HG03520 (cell line): ENCODE measurements at regions not wholly inside any gene's neighbourhood (a gene's known extent, or its start where the extent isn't known, plus 50 kb on each side); places are given as distances from the start of the nearest gene placed in this dataset.
"Not testable (repeated sequence)": the region's sequence is repeated elsewhere in the genome, so short reads cannot be mapped to it uniquely, and the experiment has no call there.

Source experiments
- ATAC-seq: cut with Tn5 transposase; IDR thresholded peaks from one replicate; pipeline ENCODE4 v1.9.1; 2021; ENCODE audit warnings: mild to moderate bottlenecking, moderate library complexity; ENCODE audit not compliant: unreplicated experiment

DNA sequence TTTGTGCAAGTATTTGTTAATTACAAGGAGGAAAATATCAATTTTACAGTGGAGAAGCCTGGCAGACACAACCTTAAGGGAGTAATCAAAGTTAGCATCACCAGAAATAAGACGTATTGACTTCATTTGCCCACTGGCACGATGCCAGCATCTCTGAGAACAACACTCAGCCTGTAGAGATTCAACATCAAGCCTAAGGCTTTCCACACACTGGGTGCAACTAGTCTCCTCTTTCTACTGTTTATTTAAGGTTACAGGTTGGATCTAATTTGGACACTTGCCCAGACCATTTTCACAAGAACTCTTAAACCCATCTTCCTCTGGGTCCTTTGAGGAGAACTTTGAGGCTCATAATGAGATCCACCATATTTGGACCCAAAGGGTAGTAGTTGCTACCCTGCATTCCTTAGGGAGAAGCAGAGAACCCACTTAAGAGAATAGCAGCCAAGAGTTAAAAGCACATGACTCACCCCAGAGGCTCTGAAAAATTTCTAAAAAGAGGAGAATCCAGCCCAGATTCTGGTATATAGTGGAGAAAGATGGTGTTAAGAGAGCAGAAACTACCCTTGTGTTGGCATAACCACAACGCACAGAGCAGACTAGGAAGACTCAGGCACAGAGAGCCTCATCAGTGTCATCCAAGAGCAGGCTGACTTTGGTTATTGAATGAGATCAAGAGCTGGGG, 97.3 kb downstream of the CCDC71L start:
- no peak for ATAC-seq

DNA sequence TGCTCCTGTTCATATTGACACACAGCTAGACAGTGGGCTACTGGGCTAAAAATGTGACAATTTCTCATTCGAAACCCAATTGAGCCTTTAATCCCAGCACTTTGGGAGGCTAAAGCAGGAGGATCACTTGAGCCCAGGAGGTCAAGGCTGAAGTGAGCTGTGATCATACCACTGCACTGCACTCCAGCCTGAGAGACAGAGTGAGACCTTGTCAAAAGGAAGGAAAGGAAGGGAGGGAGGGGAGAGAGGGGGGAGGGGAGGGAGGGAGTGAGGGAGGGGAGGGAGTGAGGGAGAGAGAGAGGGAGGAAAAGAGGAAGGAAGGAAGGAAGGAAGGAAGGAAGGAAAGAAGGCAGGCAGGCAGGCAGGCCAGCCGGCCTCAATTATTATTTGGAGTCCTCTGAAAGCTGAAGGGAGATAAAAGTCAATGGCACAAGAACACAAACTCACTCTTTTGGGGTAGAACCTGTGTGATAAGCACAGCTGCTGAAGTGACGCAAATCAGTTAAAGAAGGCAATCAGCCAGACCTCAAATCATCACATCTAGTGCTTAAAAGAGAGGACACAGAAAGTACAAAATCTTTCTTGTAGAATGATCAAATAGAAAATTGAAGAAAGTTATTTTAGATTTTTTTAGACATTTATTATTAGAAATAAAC, 98.1 kb downstream of the CCDC71L start:
- ATAC-seq: no peak

DNA sequence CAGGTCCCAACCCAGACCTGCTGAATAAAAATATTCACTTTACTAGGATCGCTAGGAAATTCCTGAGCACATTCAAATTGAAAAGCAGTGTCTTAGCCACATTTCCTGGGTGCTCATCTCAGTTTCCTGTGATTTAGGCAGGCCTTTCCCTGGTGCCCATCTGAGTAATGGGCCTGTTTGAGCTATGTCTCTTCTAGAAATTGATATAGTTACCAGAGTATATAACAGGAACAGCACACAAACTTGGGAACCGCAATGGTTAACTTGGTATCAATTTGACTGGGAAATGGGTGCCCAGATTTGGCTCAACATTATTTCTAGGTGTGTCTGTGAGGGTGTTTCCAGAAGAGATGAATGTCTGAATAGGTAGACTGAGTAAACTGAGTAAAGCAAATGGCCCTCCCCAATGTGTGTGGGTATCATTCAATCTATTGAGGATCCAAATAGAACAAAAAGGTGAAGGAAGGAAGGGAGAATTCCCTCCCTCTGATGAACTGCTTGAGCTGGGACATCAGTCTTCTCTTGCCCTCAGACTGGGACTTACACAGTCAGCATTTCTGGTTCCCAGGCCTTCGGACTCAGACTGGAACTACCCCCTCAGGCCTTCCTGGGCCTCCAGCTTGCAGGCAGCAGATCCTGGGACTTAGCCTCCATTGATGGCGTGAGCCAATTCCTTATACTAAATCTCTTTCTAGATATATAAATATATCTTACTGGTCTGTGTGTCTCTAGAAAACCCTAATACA, 99.1 kb downstream of the CCDC71L start:
- ATAC-seq: no peak

DNA sequence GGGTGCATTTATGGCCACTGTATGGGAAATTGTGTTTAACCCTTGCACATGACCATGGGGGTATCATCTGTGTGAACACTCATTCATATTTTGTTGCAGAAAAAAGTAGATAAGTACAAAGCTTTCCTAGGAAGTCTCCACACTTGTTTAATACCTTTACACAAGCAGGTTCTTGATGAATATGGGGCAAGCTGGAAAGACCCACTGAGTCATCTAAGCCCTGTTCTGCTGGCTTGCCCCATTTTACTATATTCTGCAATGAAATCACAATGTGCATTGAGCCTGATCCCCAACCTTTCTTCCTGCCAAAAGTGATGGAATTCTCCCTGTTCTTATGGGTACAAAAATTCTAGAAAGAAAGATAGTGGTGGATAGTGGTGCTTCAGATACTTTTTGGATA, 99.8 kb downstream of the CCDC71L start:
- ATAC-seq: no peak

DNA sequence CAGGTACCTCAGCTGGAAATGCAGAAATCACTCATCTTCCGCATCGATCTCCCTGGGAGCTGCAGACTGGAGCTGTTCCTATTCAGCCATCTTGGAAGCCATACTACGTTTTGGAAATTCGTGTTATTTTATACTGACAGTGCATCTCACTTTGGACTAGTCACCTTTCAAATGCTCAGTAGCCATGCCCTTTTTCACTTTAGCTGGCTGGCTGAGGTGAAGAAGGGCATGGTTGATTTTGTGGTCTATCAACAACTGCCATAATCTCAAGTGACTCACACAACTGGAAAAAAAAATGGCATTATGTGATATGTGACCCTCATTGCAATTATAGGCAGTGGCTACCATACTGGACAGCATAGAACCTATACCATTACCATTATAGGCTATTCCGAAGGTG, 100.5 kb downstream of the CCDC71L start:
- no peak for ATAC-seq

DNA sequence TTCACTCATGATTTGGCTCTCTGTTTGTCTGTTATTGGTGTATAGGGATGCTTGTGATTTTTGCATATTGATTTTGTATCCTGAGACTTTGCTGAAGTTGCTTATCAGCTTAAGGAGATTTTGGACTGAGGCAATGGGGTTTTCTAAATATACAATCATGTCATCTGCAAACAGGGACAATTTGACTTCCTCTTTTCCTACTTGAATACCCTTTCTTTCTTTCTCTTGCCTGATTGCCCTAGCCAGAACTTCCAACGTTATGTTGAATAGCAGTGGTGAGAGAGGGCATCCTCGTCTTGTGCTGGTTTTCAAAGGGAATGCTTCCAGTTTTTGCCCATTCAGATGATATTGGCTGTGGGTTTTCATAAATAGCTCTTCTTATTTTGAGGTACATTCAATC, 104.7 kb downstream of the CCDC71L start:
- not testable (repeated sequence) for ATAC-seq

DNA sequence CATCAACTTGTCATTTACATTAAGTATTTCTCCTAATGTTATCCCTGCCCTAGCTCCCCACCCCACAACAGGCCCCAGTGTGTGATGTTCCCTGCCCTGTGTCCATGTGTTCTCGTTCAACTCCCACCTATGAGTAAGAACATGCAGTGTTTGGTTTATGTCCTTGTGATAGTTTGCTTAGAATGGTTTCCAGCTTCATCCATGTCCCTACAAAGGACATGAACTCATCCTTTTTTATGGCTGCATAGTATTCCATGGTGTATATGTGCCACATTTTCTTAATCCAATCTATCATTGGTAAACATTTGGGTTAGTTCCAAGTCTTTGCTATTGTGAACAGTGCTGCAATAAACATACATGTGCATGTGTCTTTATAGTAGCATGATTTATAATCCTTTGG, 106.3 kb downstream of the CCDC71L start:
- not testable (repeated sequence) for ATAC-seq

DNA sequence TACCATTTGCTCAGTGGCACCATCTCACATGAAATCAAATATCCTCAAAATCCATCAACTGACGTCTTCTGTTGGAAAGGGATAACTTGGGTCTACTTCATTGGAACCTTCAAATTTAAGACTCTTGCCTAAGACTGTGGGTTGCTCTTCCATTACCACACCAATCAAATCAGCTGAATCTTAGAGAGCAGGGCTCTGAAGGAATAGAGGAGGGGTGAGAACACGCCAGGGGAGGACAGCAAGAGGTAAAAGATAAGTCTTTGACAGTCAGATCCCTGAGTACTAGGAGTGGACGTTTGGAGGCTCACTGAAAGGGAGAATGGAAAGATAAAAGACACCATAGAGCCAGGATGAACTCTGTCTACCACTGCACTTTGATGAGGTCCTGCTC, 107.5 kb downstream of the CCDC71L start:
- ATAC-seq: no peak

DNA sequence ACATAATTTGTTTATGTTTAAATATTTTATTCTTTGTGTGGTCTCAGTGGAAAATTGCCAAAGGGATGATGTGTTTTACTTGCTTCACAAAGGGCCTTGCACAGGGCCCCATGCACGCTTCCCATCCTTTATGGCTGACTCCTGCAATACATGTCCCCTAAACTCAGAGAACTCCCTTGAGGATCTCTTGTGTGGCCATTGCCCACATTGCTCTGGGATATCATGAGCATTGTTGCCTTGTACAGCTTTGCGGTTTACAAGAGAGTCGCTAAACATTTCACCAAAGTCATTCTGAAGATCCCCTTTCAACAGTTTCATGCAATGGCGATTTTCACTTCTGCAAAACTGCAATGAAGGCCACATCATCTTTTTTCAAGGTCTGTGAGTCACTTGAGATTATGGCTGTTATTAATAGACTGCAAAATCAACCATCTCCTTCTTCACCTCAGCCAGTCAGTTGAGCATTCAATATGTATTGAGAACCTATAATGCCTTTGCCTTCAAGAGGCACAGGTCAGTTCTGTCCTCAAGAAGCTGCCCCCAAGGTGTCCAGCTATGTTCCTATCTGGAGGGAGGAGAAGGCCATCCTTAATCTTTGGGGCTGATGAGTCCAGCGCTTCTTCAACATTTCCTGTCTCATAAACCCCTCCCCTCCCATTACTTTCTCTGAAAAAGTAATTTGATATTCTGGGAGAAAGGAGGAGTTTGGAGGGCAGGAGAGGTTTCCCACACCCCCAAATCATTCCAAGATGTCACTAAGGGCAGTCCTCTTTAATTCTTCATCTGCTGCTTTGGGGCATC, 108.1 kb downstream of the CCDC71L start:
- ATAC-seq: peak; percentile 97

DNA sequence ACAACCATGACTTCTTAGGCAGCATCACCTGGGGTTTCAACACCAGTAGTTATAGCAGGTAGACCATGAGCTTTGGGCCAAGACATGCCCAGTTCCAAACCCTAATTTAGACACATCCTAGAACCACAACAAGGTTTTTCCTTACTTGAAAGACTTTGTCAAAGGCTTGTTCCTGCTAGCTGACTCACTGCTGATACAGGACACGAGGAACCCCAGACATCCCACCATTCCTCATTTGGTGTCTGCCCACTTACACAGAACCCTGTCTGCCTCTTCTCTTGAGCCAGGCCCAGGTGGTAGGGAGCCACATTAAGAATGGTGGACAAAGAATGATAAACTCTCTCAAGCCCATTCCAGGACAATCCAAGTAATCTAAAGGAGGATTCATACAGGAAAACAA, 109.0 kb downstream of the CCDC71L start:
- ATAC-seq: no peak

DNA sequence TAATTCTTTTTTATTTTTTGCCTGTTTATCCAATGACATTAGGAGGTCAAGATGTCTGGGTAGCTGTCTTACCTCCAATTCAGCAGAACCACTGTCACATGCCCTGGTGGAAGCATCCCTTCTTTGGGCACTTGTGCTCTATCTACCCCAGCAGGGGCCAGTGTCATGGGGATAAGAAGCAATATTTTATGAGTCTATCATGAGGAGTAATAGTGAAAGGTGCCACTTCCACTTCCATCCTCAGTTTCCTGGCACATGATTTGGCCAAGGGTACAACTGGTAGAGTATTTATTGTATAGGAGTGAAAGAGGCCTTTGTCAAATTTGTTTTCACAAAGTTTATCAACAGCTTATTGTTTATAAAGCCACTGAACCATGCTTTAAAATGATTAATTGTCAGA, 112.5 kb downstream of the CCDC71L start:
- ATAC-seq: no peak

DNA sequence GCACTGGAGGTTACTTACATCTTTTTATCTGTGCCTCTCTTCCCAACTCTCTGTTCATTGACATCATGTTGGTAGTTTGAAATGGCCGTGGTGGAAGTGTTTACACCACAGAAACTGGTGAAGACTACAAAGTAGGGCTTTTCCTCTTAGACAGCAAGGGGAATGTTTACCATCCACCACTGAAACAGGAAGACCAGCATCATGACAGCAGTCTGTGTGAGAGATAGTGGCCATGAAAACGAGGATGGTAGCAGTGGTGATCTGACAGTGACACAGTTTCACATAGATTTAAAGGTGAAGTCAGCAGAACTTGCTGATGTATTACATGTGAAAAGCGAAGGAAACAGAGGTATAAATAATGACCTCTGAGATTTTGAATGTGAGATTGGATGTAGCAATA, 115.7 kb downstream of the CCDC71L start:
- ATAC-seq: no peak

DNA sequence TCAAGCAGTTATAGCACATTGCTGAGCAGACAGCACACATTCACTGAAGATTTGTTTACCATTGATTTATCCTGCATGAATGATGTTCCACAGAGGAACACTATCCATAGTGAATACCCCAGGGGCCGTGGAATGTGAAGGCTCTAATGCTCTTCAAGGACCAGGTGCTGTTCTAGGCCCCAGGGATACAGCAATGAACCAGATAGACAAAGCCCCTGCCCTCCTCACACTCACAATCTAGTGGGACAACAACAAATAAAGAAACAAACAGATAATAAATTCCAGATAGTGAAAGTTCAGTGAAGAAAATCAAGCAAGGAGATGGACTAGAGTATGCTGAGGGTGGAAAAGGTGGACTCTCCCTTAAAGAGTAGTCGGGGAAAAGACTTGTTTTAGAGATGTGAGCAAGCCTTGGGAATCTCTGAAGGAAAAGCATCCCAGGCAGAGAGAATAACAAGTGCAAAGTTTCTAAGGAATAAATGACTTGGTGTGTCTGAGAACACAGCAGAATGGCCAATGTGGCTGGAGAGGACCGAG, 117.7 kb downstream of the CCDC71L start:
- ATAC-seq: no peak

DNA sequence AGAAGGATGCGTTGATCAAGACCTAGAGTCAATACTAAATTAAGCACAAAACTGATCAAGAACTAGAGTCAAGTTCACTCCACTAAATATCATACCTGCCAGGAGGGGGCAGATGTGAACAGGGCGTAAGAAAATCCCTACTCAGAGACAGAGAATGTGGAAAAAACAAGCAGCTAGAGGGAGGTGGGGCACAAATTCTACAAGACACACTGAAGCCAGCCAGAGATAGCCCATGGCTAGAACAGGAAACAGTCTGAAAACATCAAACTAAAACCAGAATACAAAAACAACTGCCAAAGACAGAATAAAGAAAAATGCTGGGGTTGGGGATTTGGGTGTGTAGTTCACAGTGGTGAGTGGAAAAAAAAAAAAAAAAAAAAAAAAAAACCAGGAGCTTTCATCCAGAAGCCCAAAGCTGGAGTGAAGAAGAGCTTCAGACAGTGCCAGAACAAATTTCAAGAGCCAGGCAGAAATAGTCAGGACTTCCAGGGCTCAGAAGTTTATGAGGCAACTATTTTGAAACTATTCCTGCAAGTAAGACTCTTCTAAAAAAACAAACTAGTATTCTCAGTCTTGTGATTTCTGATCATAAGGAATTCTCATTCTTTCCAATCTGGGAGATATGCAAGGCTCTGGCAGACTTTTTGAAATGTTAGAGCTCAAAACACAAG, 118.3 kb downstream of the CCDC71L start:
- ATAC-seq: peak; percentile 71

DNA sequence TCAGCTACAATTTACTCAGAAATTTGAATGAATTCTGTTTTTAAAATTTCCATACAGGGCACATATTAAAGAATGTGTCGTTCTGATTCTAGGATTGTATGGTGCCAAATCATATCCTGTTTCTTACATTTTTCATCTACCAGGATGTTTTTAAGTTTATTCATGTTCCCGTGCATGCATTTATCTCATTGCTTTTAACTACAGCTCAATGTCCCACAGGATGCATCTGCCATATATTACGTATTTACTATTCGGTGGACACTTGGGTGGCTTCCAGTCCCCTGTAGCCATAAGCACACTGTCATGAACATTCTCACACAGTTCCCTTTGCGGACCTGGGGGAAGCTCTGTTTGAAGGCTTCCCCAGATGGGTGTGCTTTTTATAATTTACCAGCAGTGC, 122.3 kb downstream of the CCDC71L start:
- ATAC-seq: no peak

DNA sequence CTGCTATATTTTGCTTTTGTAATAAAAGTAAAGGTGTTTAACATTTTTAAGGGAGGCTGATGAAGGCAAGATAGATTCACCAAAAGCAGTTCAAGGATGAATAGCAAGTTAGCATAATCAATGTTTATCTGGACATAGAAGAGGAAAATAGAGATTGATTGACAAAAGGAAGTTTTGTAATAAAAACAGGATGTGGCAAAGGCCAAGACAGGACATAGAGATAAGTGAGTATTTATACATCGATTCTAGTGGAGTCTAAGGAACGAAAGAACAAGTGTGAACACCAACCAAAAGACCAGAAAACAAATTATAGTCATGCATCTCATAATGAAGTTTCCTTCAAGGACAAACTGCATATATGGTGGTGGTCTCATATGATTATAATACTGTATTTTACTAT, 123.8 kb downstream of the CCDC71L start:
- no peak for ATAC-seq

DNA sequence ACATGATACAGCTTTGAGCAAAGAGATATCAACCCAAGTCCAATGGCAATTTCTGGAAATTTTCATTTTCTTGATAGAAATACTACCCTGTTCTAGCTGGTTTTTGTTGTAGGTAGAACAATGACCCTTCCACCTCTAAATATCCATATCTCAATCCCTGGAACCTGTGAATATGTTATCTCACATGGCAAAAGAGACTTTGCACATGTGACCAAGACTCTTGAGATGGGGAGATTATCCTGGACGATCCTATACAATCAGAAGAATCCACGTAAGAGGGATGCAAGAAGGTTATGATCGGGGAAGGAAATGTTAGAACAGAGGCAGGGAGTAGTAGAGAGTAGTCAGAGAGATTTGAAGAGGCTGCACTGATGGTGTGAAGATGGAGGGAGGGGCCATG, 124.9 kb downstream of the CCDC71L start:
- ATAC-seq: no peak

DNA sequence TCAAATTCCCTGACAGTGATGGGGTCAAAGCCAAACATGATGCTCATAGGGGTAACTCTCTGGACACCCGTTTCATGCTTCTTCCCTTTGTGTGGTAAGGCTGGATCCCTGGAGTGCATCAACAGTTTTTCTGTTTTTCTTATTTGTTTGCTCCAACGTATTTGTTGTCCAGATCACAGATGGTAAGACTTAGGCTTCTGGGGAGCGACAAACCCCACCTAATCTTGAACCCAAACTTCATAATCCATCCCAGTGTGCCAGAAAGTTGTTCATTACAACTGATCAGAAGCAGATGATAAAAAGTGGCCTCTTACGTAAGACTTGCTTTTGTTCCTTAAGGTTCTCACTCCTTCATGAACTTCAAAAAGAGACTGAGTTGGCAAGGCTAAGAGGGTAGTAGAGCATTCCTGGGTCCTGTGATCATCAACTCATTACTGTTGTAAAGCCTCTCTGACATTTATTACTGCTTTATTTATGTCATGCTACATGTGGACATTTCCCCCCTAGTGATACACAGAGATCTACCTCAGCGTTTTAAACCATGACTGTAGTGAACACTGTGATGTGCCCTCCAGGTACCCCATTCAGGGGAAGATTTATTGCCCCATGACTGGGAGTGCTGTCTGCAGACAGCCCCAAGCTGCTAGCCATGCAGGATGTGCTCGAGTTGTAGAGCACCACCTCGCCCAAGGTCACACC, 125.6 kb downstream of the CCDC71L start:
- ATAC-seq: no peak

DNA sequence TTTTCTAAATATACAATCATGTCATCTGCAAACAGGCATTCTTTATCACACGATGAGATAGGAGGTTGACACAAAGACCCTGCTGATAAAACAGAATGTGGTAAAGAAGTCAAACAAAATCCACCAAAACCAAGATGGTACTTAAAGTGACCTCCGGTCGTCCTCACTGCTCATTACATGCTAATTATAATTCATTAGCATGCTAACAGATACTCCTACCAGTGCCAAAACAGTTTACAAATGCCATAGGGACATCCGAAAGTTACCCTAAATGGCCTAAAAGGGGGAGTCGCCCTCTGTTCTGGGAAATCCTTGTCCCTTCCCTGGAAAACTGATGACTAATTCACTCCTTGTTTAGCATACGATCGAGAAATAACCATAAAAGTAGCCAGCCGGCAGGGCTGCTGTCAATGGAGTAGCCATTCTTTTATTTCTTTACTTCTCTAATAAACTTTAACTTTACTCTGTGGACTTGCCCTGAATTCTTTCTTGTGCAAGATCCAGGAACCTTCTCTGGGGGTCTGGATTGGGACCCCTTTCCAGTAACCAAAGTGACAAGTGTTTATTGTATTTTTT, 126.6 kb downstream of the CCDC71L start:
- no peak for ATAC-seq

DNA sequence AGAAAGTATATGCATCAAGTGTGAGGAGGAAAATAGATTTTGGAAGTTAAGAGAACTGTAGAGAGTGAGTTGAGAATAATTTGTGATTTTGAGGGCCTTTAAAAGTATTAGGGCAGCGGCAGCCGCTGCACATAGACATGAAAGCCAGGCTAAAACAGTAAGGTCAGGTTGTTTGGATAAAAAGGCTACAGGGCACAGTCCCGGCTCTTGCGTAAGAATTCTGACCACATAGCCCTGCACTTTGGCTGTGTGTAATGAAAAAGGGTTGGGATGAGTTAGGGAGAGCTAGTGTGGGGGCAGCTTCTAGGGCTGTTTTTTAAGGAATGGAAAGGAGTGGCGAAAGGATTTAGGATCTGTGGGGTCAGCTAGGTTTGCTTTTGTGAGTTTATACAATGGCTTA, 130.8 kb downstream of the CCDC71L start:
- ATAC-seq: not testable (repeated sequence)
